ENCODE measurements at regions not wholly inside any gene's neighbourhood (a gene's known extent, or its start where the extent isn't known, plus 50 kb on each side); places are given as distances from the start of the nearest gene placed in this dataset.

DNA sequence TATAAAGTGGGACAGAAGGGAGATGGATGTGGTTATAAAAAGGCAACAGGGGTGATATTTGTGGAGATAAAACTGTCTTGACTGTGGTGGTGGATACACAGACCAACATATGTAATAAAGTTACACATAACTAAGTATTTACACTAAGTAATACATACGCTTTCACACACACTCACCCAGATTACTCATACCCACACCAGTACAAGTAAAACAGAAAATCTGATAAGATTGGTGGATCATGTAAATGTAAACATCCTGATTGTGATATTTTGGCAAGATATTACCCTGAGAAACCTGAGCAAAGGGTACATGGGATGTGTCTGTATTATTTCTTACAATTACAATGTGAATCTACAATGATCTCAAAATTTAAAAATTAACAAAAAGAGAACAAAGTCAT, 53.3 kb upstream of the SLIT3 start:
- ChIA-PET POLR2A (no interaction called here), CTCF (no interaction called here)
- Histone ChIP-seq H3K4me2 (replicated peaks; ENCODE audit: low read depth, low read length, poor library complexity, severe bottlenecking) (no peak overlapping the region), H3K4me3 (ENCODE audit: control extremely low read depth in 1 of 5, extremely low read depth in 1 of 5, insufficient read depth in 1 of 5, low read depth in 2 of 5, low read length in 4 of 5) (no peak overlapping the region), H3K27me3 (replicated peaks in 1 of 4; ENCODE audit: control extremely low read depth in 1 of 4, control insufficient read depth in 3 of 4, insufficient read depth in 4 of 4, low read length in 3 of 4) (no peaks in the 10 kb centered on the region), H2AFZ (ENCODE audit: insufficient read depth, low read depth, low read length, poor library complexity, severe bottlenecking) (no peak overlapping the region), H3K9me3 (ENCODE audit: control extremely low read depth in 1 of 3, control insufficient read depth in 2 of 3, insufficient read depth in 1 of 3, low read length in 2 of 3) (no peaks in the 10 kb centered on the region), H3K4me1 (ENCODE audit: control insufficient read depth in 2 of 2, insufficient read depth in 2 of 2, low read length in 2 of 2) (no peaks in the 10 kb centered on the region), H4K20me1 (ENCODE audit: control insufficient read depth, insufficient read depth, low read length, poor library complexity, severe bottlenecking) (no peaks in the 10 kb centered on the region), H3K27ac (ENCODE audit: low read length in 2 of 2) (no peak overlapping the region), H3K79me2 (ENCODE audit: control insufficient read depth, insufficient read depth, low read length) (no peaks in the 10 kb centered on the region), H3K36me3 (replicated peaks in 1 of 2; ENCODE audit: control extremely low read depth in 1 of 2, control insufficient read depth in 1 of 2, extremely low read depth in 1 of 2, insufficient read depth in 2 of 2, low read length in 1 of 2) (no peaks in the 10 kb centered on the region), H3K9ac (ENCODE audit: low read length) (no peak overlapping the region)
- TF ChIP-seq, protein P1, sequence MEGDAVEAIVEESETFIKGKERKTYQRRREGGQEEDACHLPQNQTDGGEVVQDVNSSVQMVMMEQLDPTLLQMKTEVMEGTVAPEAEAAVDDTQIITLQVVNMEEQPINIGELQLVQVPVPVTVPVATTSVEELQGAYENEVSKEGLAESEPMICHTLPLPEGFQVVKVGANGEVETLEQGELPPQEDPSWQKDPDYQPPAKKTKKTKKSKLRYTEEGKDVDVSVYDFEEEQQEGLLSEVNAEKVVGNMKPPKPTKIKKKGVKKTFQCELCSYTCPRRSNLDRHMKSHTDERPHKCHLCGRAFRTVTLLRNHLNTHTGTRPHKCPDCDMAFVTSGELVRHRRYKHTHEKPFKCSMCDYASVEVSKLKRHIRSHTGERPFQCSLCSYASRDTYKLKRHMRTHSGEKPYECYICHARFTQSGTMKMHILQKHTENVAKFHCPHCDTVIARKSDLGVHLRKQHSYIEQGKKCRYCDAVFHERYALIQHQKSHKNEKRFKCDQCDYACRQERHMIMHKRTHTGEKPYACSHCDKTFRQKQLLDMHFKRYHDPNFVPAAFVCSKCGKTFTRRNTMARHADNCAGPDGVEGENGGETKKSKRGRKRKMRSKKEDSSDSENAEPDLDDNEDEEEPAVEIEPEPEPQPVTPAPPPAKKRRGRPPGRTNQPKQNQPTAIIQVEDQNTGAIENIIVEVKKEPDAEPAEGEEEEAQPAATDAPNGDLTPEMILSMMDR (IDR thresholded peaks at IDR 0.05), result no peak
- TF ChIP-seq EZH2 (IDR thresholded peaks at IDR 0.05; ENCODE audit: borderline replicate concordance, insufficient read depth, low read depth, low read length, poor library complexity, severe bottlenecking), result no peak
- no CpG with 5 or more reads among the region's 1 CpG for WGBS (ENCODE audit: insufficient coverage)
- Mint-ChIP-seq H3K4me1 (no peaks in the 10 kb centered on the region), H3K27ac (no peak overlapping the region), H3K4me3 (no peak overlapping the region), H3K9me3 (ENCODE audit: insufficient read depth) (no peaks in the 10 kb centered on the region), H3K27me3 (peaks cover 15% of the 10 kb centered on the region)
- DNase-seq, result no peak
- ATAC-seq (ENCODE audit: low read depth), result no peak
- intact Hi-C loops (cut with micrococcal nuclease), result no loop called here

DNA sequence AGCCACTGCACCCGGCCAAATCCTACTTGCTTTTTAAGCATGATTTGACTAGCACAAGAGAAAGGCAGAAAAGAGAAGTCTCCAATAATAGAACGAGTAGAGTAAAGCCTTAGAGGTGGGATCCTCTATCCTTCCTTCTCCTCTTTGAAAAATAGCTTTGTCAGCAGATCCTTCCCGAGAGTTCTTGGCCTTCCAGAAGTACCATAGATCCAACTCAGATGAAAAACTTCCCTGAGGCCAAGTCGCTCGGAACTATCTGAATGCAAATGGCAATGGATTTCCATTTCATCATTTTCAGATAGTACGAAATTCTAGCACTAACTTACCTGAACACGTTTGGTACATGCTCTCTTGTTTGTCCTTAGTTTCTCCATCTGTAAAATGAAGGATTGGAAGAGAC, 52.0 kb upstream of the SLIT3 start:
- no peak for ATAC-seq (ENCODE audit: low read depth)
- POLR2A ChIA-PET, result no interaction called here

More for the DNA sequence above, 52.0 kb upstream of the SLIT3 start:
- Mint-ChIP-seq H3K27me3 (peaks cover 15% of the 10 kb centered on the region), H3K27ac (no peak overlapping the region), H3K4me1 (no peaks in the 10 kb centered on the region), H3K9me3 (ENCODE audit: insufficient read depth) (no peaks in the 10 kb centered on the region), H3K4me3 (no peak overlapping the region)
- Histone ChIP-seq H3K27me3 (replicated peaks in 1 of 4; ENCODE audit: control extremely low read depth in 1 of 4, control insufficient read depth in 3 of 4, insufficient read depth in 4 of 4, low read length in 3 of 4) (no peaks in the 10 kb centered on the region), H3K27ac (ENCODE audit: low read length in 2 of 2) (no peak overlapping the region), H3K9ac (ENCODE audit: low read length) (no peak overlapping the region), H4K20me1 (ENCODE audit: control insufficient read depth, insufficient read depth, low read length, poor library complexity, severe bottlenecking) (no peaks in the 10 kb centered on the region), H3K4me3 (ENCODE audit: control extremely low read depth in 1 of 5, extremely low read depth in 1 of 5, insufficient read depth in 1 of 5, low read depth in 2 of 5, low read length in 4 of 5) (no peak overlapping the region), H3K79me2 (ENCODE audit: control insufficient read depth, insufficient read depth, low read length) (no peaks in the 10 kb centered on the region), H3K36me3 (replicated peaks in 1 of 2; ENCODE audit: control extremely low read depth in 1 of 2, control insufficient read depth in 1 of 2, extremely low read depth in 1 of 2, insufficient read depth in 2 of 2, low read length in 1 of 2) (no peaks in the 10 kb centered on the region), H2AFZ (ENCODE audit: insufficient read depth, low read depth, low read length, poor library complexity, severe bottlenecking) (no peak overlapping the region), H3K4me1 (ENCODE audit: control insufficient read depth in 2 of 2, insufficient read depth in 2 of 2, low read length in 2 of 2) (no peaks in the 10 kb centered on the region), H3K4me2 (replicated peaks; ENCODE audit: low read depth, low read length, poor library complexity, severe bottlenecking) (no peak overlapping the region), H3K9me3 (ENCODE audit: control extremely low read depth in 1 of 3, control insufficient read depth in 2 of 3, insufficient read depth in 1 of 3, low read length in 2 of 3) (no peaks in the 10 kb centered on the region)
- intact Hi-C loops (cut with micrococcal nuclease), result no loop called here
- TF ChIP-seq, protein P1 (IDR thresholded peaks at IDR 0.05), result no peak
- TF ChIP-seq EZH2 (IDR thresholded peaks at IDR 0.05; ENCODE audit: borderline replicate concordance, insufficient read depth, low read depth, low read length, poor library complexity, severe bottlenecking), result no peak
- WGBS (ENCODE audit: insufficient coverage), result 100% methylated on average over 1 of the region's 7 CpGs
- CTCF ChIA-PET, result no interaction called here
- DNase-seq, result no peak

Data from B cell (primary cell).